Stomach (tissue), 4 donors: ENCODE measurements at regions not wholly inside any gene's neighbourhood (a gene's known extent, or its start where the extent isn't known, plus 50 kb on each side); places are given as distances from the start of the nearest gene placed in this dataset.

Experiments used
- POLR2AphosphoS5 ChIP-seq, 3 donors: sonication (generic); formaldehyde crosslinking; IDR thresholded peaks; one replicate each; pipeline ENCODE4 v1.6.1; 2016; ENCODE audit warnings: antibody characterized with exemption in 3 of 3
- TF ChIP-seq, protein P1 (sequence below), 7 experiments: fragments of 450-650 bp in 4 of 7; fragments of 200-600 bp in 3 of 7; sonication (generic) in 3 of 7; IDR thresholded peaks; one replicate each; pipeline ENCODE4 v1.5.1; 2016 to 2019; ENCODE audit warnings: antibody characterized with exemption in 7 of 7, control low read depth in 2 of 7, mild to moderate bottlenecking in 1 of 7

DNA sequence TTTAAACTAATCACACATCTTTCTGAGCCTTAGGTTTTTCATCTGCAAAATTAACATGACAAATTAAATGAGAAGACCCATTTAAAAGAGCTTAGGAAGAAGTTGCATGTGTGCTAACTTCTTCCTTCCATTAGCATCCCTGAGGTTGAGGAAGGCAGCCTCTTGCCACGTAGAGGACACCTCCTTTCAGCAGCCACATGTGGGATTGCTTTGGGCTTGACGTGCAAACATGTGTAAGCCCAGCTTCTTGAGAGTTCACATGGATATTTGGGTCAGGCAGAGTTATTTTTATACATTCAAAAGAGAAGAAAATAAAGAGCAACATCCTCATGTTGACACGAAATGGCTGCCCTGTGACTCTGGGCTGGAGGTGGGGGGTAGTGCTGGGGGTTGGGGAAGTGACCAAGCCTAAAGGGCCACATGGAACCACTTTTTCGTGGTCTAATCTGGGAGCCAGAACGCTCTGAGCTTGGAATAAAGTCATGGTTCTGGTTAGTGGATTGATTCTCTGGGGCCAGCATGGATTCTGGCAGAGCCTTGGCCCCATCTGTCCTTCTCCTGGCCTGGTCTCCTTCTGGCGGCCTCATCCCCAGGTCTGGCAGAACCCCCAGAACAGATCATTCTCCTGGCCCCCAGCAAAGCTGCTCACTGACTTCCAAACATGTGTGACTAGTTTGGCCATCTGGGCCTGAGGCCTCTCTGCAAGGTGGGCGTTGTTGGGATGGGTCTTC is 137.1 kb upstream of the USP24 start:
- TF ChIP-seq, protein P1, sequence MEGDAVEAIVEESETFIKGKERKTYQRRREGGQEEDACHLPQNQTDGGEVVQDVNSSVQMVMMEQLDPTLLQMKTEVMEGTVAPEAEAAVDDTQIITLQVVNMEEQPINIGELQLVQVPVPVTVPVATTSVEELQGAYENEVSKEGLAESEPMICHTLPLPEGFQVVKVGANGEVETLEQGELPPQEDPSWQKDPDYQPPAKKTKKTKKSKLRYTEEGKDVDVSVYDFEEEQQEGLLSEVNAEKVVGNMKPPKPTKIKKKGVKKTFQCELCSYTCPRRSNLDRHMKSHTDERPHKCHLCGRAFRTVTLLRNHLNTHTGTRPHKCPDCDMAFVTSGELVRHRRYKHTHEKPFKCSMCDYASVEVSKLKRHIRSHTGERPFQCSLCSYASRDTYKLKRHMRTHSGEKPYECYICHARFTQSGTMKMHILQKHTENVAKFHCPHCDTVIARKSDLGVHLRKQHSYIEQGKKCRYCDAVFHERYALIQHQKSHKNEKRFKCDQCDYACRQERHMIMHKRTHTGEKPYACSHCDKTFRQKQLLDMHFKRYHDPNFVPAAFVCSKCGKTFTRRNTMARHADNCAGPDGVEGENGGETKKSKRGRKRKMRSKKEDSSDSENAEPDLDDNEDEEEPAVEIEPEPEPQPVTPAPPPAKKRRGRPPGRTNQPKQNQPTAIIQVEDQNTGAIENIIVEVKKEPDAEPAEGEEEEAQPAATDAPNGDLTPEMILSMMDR (IDR thresholded peaks at IDR 0.05) = no peak
- no peak for TF ChIP-seq POLR2AphosphoS5 (IDR thresholded peaks at IDR 0.05)
